Tibial artery (tissue), 4 donors: ENCODE measurements at regions not wholly inside any gene's neighbourhood (a gene's known extent, or its start where the extent isn't known, plus 50 kb on each side); places are given as distances from the start of the nearest gene placed in this dataset.

Experiments
- DNase-seq, 2 donors: peaks; one replicate each; pipeline ENCODE4 v3.0.0-alpha.2; 2019
- H3K27ac ChIP-seq, 2 donors: fragments of 200-600 bp; sonication (generic) in 1 of 2; 1 replicate in 1 of 2; 2 replicates in 1 of 2; pipeline ENCODE4 v1.5.1; 2018 to 2019; ENCODE audit warnings: mild to moderate bottlenecking in 1 of 2
- H3K27me3 ChIP-seq, 2 donors: fragments of 200-600 bp; sonication (generic) in 1 of 2; one replicate each; pipeline versions ENCODE4 v1.5.1 to v1.6.0; 2016 to 2019
- H3K36me3 ChIP-seq, 3 donors: fragments of 200-600 bp; sonication (generic) in 2 of 3; one replicate each; pipeline ENCODE4 v1.5.1; 2016 to 2019; ENCODE audit warnings: mild to moderate bottlenecking in 2 of 3
- H3K4me1 ChIP-seq, 4 donors: fragments of 200-600 bp; sonication (generic) in 2 of 4; 1 replicate in 3 of 4; 2 replicates in 1 of 4; pipeline ENCODE4 v1.5.1; 2016 to 2019
- H3K4me3 ChIP-seq, 2 donors: fragments of 200-600 bp; sonication (generic) in 1 of 2; 1 replicate in 1 of 2; 2 replicates in 1 of 2; pipeline ENCODE4 v1.5.1; 2018 to 2019; ENCODE audit warnings: mild to moderate bottlenecking in 2 of 2
- H3K9me3 ChIP-seq, 3 donors: fragments of 200-600 bp; sonication (generic) in 1 of 3; one replicate each; pipeline ENCODE4 v1.5.1; 2016 to 2019
- intact Hi-C: fragments of 100-400 bp; cut with DNase I; formaldehyde crosslinking; loops from one replicate; pipeline ENCODE4 v1.15.0; 2023; ENCODE audit warnings: low total_unique reads
- TF ChIP-seq, protein P1 (sequence below), 2 experiments: fragments of 200-600 bp in 1 of 2; fragments of 450-650 bp in 1 of 2; IDR thresholded peaks; one replicate each; pipeline ENCODE4 v1.5.1; 2017 to 2019; ENCODE audit warnings: antibody characterized with exemption in 2 of 2, mild to moderate bottlenecking in 1 of 2, moderate library complexity in 1 of 2

DNA sequence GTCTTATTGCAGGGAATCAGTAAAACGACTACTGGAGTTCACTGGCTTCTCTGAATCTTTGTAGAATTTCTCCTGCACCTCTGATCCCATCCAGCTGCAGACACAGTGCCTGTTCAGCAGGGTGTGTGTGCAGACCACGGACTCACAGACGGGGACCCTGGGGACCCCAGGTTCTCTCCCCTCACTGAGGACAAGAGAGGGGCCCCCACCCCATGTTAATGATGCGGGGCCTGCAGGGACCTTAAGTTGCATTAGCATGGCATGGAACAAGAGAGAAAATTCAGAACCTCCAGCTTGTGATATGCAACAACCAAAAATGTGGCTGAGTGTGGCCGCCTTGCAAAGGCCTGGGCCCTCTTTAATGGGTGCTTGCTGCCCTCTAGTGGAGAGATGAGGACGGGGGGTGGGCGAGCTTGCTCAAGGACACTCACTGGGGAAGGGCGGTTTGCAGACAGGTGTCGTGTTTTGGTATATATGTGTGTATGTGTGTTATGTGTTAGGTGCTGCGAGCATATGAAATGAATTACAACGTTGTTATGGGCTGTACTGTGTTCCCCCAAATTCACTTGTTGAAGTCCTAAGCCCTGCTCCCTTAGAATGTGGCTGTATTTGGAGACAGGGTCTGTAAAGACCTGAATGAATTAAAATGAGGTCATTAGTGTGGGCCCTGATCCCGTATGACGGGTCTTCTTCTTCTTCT lies 84.4 kb upstream of the SEPTIN5 start:
- Histone ChIP-seq H3K36me3 (no peaks in the 10 kb centered on the region), H3K4me1 (no peaks in the 10 kb centered on the region), H3K9me3 (no peaks in the 10 kb centered on the region), H3K27me3 (peaks cover 0 to 52% of the 10 kb centered on the region in 2 donors), H3K27ac (no peak overlapping the region), H3K4me3 (no peak overlapping the region)
- intact Hi-C loops, result loop anchor here (5.0 to 10.0 kb wide), 2 partner anchors 135 to 488 kb away; partner anchors contain the start of gene ESS2
- TF ChIP-seq, protein P1, sequence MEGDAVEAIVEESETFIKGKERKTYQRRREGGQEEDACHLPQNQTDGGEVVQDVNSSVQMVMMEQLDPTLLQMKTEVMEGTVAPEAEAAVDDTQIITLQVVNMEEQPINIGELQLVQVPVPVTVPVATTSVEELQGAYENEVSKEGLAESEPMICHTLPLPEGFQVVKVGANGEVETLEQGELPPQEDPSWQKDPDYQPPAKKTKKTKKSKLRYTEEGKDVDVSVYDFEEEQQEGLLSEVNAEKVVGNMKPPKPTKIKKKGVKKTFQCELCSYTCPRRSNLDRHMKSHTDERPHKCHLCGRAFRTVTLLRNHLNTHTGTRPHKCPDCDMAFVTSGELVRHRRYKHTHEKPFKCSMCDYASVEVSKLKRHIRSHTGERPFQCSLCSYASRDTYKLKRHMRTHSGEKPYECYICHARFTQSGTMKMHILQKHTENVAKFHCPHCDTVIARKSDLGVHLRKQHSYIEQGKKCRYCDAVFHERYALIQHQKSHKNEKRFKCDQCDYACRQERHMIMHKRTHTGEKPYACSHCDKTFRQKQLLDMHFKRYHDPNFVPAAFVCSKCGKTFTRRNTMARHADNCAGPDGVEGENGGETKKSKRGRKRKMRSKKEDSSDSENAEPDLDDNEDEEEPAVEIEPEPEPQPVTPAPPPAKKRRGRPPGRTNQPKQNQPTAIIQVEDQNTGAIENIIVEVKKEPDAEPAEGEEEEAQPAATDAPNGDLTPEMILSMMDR (IDR thresholded peaks at IDR 0.05), result peak; percentile 80 to 83
- DNase-seq, result peak; percentile 71 to 78

DNA sequence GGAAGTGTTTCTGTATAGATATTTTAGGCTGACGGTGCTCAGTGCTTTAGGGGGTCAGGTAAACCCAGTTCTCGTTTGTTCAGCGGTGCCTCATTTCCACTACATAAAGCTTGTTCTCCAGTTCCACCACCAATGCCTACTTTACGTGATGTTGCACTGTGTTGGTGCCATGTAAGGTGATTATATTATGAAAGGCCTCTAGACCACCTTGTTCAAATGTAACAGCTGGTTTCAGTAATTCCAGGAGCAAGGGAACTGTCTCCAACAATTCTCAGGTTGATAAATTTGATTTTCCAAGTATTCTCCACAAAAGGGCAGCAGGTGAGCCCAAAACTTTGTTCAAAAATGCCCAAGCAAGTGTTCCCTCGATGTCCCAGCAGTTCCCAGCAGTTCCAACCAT lies 83.7 kb upstream of the SEPTIN5 start:
- no peak for DNase-seq
- Histone ChIP-seq H3K9me3 (no peaks in the 10 kb centered on the region), H3K4me1 (no peaks in the 10 kb centered on the region), H3K27me3 (peaks cover 0 to 46% of the 10 kb centered on the region in 2 donors), H3K36me3 (no peaks in the 10 kb centered on the region), H3K27ac (no peak overlapping the region), H3K4me3 (no peak overlapping the region)
- intact Hi-C loops, result loop anchor here (5.0 kb wide), 1 partner anchor 488 kb away; the partner anchor contains the start of gene ESS2
- TF ChIP-seq, protein P1 (IDR thresholded peaks at IDR 0.05), result no peak

DNA sequence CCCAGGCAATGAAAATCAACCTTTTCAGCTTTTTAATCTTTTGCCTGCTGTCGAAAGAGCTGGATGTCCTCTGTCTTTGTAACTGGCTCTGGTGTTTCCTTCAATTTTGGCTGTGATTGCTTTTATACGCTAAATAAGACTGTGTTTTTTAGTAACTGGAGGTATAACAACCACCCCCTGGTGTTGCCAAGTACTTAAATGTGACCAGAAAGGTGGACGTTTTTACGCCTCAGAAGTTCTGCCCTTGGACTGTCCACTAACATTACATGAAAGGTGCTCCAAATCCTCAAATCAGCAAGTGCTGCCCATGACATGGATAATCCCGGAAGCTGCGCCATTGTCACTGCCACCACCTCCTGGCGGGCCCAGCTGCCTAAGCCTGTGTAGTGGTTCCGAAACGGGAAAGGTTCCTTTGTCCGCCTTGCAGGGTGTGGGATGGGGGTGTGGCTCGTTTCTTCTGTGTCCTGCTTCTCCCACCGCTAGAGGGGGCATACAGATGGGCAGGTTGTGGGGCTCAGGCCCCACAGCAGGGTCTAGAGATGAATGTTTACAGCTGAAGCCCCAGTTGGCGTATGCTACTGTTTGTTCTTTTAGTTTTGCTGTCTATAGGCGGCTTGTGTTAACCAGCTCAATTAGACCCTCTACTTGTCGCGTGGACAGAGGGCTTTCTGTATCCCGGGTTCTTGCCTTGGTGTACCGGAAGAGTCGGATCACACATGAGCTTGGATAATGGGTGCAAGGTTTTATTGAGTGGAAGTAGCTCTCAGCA lies 82.2 kb upstream of the SEPTIN5 start:
- intact Hi-C loops, result loop anchor here (5.0 kb wide), 1 partner anchor 490 kb away; the partner anchor contains the start of gene ESS2
- Histone ChIP-seq H3K4me3 (no peak overlapping the region), H3K4me1 (no peaks in the 10 kb centered on the region), H3K27ac (no peak overlapping the region), H3K27me3 (peaks cover 0 to 32% of the 10 kb centered on the region in 2 donors), H3K9me3 (no peaks in the 10 kb centered on the region), H3K36me3 (no peaks in the 10 kb centered on the region)
- DNase-seq, result peak in 1 of 2 donors; percentile 50
- TF ChIP-seq, protein P1 (IDR thresholded peaks at IDR 0.05), result peak; percentile 16 to 19

DNA sequence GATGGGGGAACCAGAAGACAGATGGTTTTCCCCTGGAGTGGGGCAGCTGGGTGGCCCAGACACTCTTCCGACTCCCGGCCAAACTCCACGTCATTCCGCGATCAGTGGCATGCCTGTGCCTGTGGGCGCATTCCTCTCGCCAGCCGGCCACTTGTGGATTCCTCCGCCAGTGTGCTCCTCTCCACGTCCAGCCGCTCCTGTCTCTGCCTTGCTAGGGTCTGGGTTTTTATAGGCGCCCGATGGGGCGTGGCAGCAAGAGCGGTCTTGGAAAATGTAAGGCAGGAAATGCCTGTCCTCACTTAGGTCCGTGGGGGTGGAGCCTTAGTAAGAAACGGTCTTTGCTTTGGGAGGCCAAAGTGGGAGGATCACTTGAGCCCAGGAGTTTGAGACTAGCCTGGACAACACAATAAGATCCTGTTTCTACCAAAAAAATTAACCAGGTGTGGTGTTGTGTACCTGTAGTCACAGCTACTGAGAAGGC lies 81.6 kb upstream of the SEPTIN5 start:
- Histone ChIP-seq H3K27me3 (peaks cover 0 to 28% of the 10 kb centered on the region in 2 donors), H3K4me1 (no peaks in the 10 kb centered on the region), H3K36me3 (no peaks in the 10 kb centered on the region), H3K4me3 (no peak overlapping the region), H3K9me3 (no peaks in the 10 kb centered on the region), H3K27ac (no peak overlapping the region)
- TF ChIP-seq, protein P1 (IDR thresholded peaks at IDR 0.05), result no peak
- intact Hi-C loops, result loop anchor here (5.0 kb wide), 1 partner anchor 490 kb away; the partner anchor contains the start of gene ESS2
- peak in 1 of 2 donors; percentile 46 for DNase-seq

DNA sequence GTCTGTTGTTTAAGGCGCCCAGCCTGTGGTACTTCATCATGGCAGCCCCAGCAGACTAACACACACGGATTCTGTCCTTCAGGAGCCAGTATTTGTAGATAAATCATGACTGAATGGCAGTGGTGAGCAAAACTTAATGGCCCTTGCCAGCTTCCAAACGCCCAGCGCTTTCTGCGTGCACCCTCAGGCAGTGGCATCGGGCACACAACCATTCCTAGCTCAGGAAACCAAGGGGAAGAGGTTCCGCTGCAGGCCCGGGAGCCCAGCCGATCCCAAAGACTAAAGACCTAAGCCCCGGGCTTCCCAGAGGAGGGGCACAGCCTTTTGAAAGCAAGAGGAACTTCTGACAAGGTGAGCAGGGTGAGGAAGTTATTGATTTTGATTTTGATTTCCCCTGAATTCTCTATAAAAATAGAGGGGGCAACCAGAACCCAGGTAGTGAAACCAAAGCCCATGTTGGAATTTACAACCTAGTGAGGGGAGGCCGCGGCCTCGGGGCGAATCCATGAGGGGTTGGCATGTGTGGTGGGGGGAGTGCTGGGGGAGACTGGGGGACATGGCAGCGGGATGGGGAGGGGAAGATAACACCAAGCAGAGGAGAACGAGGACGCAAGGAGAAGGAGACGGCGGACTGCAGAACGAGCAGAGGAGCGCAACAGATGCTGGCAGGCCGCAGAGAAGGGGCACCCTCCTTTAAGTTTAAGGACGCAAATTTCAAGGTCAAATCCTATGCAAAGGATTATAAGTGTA lies 79.9 kb upstream of the SEPTIN5 start:
- intact Hi-C loops, result loop anchor here (5.0 kb wide), 1 partner anchor 492 kb away; the partner anchor contains the start of gene ESS2
- Histone ChIP-seq H3K27me3 (peaks cover 0 to 13% of the 10 kb centered on the region in 2 donors), H3K27ac (no peak overlapping the region), H3K4me3 (no peak overlapping the region), H3K9me3 (no peaks in the 10 kb centered on the region), H3K4me1 (no peaks in the 10 kb centered on the region), H3K36me3 (no peaks in the 10 kb centered on the region)
- peak in 1 of 2 donors; percentile 35 for DNase-seq
- TF ChIP-seq, protein P1 (IDR thresholded peaks at IDR 0.05), result no peak
